ENCODE measurements at regions not wholly inside any gene's neighbourhood (a gene's known extent, or its start where the extent isn't known, plus 50 kb on each side); places are given as distances from the start of the nearest gene placed in this dataset.

DNA sequence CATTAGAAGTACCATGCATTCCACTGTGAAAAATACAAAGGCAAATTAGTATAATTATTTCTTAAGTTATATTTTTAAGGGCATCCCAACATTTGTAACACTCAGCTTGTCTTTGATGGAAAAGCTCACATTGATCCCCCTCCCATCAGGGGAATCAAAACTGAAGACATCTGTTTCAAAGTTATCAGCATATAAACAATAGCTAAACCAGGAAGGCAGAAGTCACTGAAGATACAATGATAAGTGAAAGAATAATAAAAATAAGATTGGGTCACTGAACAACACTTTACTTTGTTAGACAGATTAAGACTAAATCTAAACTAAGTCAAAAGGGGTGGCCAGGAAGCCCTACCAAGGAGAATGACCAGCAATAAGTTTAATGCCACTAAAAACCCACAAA, 801.9 kb upstream of the ACO1 start:
- no peak for TF ChIP-seq ZNF660 (tag by site-specific recombination; IDR thresholded peaks at IDR 0.05)
- no peak for TF ChIP-seq ZNF843 (tag by site-specific recombination; IDR thresholded peaks at IDR 0.05)
- no peak for TF ChIP-seq KLF8 (tag by site-specific recombination; IDR thresholded peaks at IDR 0.05)
- TF ChIP-seq ZNF169 (tag by site-specific recombination; IDR thresholded peaks at IDR 0.05): no peak
- TF ChIP-seq BCL11A (tag by site-specific recombination; IDR thresholded peaks at IDR 0.05; ENCODE audit: low read depth): no peak
- no peak for TF ChIP-seq ZNF623 (tag by site-specific recombination; IDR thresholded peaks at IDR 0.05)
- no peak for TF ChIP-seq REPIN1 (tag by site-specific recombination; IDR thresholded peaks at IDR 0.05; ENCODE audit: low read depth)
- TF ChIP-seq ZNF248 (tag by site-specific recombination; IDR thresholded peaks at IDR 0.05): no peak
- no peak for TF ChIP-seq ZNF10 (tag by site-specific recombination; IDR thresholded peaks at IDR 0.05)
- no peak for TF ChIP-seq ZNF600 (tag by site-specific recombination; IDR thresholded peaks at IDR 0.05)
- TF ChIP-seq, protein P1, sequence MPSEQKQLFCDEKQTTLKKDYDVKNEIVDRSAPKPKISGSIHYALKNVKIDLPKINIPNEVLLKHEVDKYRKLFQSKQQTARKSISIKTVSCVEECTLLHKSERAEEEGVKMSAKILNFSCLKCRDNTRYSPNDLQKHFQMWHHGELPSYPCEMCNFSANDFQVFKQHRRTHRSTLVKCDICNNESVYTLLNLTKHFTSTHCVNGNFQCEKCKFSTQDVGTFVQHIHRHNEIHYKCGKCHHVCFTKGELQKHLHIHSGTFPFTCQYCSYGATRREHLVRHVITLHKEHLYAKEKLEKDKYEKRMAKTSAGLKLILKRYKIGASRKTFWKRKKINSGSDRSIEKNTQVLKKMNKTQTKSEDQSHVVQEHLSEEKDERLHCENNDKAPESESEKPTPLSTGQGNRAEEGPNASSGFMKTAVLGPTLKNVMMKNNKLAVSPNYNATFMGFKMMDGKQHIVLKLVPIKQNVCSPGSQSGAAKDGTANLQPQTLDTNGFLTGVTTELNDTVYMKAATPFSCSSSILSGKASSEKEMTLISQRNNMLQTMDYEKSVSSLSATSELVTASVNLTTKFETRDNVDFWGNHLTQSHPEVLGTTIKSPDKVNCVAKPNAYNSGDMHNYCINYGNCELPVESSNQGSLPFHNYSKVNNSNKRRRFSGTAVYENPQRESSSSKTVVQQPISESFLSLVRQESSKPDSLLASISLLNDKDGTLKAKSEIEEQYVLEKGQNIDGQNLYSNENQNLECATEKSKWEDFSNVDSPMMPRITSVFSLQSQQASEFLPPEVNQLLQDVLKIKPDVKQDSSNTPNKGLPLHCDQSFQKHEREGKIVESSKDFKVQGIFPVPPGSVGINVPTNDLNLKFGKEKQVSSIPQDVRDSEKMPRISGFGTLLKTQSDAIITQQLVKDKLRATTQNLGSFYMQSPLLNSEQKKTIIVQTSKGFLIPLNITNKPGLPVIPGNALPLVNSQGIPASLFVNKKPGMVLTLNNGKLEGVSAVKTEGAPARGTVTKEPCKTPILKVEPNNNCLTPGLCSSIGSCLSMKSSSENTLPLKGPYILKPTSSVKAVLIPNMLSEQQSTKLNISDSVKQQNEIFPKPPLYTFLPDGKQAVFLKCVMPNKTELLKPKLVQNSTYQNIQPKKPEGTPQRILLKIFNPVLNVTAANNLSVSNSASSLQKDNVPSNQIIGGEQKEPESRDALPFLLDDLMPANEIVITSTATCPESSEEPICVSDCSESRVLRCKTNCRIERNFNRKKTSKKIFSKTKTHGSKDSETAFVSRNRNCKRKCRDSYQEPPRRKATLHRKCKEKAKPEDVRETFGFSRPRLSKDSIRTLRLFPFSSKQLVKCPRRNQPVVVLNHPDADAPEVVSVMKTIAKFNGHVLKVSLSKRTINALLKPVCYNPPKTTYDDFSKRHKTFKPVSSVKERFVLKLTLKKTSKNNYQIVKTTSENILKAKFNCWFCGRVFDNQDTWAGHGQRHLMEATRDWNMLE (tag by site-specific recombination; conservative IDR thresholded peaks at IDR 0.05; ENCODE audit: low read depth): no peak
- no peak for TF ChIP-seq WT1 (tag by site-specific recombination; IDR thresholded peaks at IDR 0.05)
- ChIA-PET POLR2A (no interaction called here), CTCF (no interaction called here)
- H3K27ac ChIP-seq (ENCODE audit: extremely low read depth, low read depth, low read length): no peak overlapping the region
- H3K9me3 ChIP-seq (ENCODE audit: control insufficient read depth, insufficient read depth, low read depth, low read length): no peaks in the 10 kb centered on the region
- no peak overlapping the region for H3K4me3 ChIP-seq (ENCODE audit: low read depth, low read length)
- H3K36me3 ChIP-seq (ENCODE audit: control insufficient read depth in 2 of 2, insufficient read depth in 1 of 2, low read length in 2 of 2): no peaks in the 10 kb centered on the region
- H3K4me1 ChIP-seq (ENCODE audit: control insufficient read depth, insufficient read depth, low read length): no peaks in the 10 kb centered on the region

DNA sequence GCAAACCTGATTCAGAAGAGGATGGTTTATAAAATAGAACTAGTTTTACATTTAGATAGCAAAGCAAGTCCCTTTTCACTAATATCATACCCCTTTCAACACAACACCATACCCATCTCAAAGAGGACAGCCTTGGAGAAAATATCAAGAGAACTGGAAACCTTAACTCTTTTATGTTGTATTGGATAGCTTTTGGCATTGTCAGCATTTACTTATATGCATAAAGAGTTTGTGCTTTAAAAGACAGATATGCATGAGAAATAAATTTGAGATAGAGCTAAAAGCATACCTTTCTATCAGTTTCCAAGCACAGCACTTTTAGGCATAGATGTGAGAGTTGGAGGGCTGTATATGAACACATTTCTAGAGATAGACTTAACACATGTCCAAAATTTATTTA, 799.3 kb upstream of the ACO1 start:
- CTCF ChIA-PET: no interaction called here
- Histone ChIP-seq H3K4me3 (ENCODE audit: low read depth, low read length) (no peak overlapping the region), H3K36me3 (ENCODE audit: control insufficient read depth in 2 of 2, insufficient read depth in 1 of 2, low read length in 2 of 2) (no peaks in the 10 kb centered on the region), H3K27ac (ENCODE audit: extremely low read depth, low read depth, low read length) (no peak overlapping the region), H3K9me3 (ENCODE audit: control insufficient read depth, insufficient read depth, low read depth, low read length) (no peaks in the 10 kb centered on the region), H3K4me1 (ENCODE audit: control insufficient read depth, insufficient read depth, low read length) (no peaks in the 10 kb centered on the region)
- POLR2A ChIA-PET: no interaction called here
- TF ChIP-seq ZBTB8A (tag by site-specific recombination; IDR thresholded peaks at IDR 0.05) (no peak), ZNF169 (tag by site-specific recombination; IDR thresholded peaks at IDR 0.05) (no peak), ZBTB48 (tag by site-specific recombination; IDR thresholded peaks at IDR 0.05) (no peak), ZNF544 (tag by site-specific recombination; IDR thresholded peaks at IDR 0.05) (no peak), ZNF223 (tag by site-specific recombination; IDR thresholded peaks at IDR 0.05) (no peak), BCL11A (tag by site-specific recombination; IDR thresholded peaks at IDR 0.05; ENCODE audit: low read depth) (no peak), ZNF501 (tag by site-specific recombination; IDR thresholded peaks at IDR 0.05) (no peak), ZNF777 (tag by site-specific recombination; IDR thresholded peaks at IDR 0.05; ENCODE audit: borderline replicate concordance) (no peak), ZNF394 (tag by site-specific recombination; IDR thresholded peaks at IDR 0.05; ENCODE audit: borderline replicate concordance) (no peak), SCRT2 (tag by site-specific recombination; IDR thresholded peaks at IDR 0.05) (no peak), SALL2 (tag by site-specific recombination; IDR thresholded peaks at IDR 0.05; ENCODE audit: borderline replicate concordance) (no peak), ZNF274 (IDR thresholded peaks at IDR 0.05; ENCODE audit: low read length) (no peak), ZNF274 (tag by site-specific recombination; IDR thresholded peaks at IDR 0.05; ENCODE audit: borderline replicate concordance) (no peak)
- TF ChIP-seq, protein P2, sequence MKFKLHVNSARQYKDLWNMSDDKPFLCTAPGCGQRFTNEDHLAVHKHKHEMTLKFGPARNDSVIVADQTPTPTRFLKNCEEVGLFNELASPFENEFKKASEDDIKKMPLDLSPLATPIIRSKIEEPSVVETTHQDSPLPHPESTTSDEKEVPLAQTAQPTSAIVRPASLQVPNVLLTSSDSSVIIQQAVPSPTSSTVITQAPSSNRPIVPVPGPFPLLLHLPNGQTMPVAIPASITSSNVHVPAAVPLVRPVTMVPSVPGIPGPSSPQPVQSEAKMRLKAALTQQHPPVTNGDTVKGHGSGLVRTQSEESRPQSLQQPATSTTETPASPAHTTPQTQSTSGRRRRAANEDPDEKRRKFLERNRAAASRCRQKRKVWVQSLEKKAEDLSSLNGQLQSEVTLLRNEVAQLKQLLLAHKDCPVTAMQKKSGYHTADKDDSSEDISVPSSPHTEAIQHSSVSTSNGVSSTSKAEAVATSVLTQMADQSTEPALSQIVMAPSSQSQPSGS (tag by site-specific recombination; IDR thresholded peaks at IDR 0.05; ENCODE audit: low read depth): no peak
- TF ChIP-seq, protein P3, sequence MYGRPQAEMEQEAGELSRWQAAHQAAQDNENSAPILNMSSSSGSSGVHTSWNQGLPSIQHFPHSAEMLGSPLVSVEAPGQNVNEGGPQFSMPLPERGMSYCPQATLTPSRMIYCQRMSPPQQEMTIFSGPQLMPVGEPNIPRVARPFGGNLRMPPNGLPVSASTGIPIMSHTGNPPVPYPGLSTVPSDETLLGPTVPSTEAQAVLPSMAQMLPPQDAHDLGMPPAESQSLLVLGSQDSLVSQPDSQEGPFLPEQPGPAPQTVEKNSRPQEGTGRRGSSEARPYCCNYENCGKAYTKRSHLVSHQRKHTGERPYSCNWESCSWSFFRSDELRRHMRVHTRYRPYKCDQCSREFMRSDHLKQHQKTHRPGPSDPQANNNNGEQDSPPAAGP (tag by site-specific recombination; IDR thresholded peaks at IDR 0.05): no peak
- TF ChIP-seq, protein P4, sequence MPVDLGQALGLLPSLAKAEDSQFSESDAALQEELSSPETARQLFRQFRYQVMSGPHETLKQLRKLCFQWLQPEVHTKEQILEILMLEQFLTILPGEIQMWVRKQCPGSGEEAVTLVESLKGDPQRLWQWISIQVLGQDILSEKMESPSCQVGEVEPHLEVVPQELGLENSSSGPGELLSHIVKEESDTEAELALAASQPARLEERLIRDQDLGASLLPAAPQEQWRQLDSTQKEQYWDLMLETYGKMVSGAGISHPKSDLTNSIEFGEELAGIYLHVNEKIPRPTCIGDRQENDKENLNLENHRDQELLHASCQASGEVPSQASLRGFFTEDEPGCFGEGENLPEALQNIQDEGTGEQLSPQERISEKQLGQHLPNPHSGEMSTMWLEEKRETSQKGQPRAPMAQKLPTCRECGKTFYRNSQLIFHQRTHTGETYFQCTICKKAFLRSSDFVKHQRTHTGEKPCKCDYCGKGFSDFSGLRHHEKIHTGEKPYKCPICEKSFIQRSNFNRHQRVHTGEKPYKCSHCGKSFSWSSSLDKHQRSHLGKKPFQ (tag by site-specific recombination; IDR thresholded peaks at IDR 0.05): no peak
- TF ChIP-seq, protein P5, sequence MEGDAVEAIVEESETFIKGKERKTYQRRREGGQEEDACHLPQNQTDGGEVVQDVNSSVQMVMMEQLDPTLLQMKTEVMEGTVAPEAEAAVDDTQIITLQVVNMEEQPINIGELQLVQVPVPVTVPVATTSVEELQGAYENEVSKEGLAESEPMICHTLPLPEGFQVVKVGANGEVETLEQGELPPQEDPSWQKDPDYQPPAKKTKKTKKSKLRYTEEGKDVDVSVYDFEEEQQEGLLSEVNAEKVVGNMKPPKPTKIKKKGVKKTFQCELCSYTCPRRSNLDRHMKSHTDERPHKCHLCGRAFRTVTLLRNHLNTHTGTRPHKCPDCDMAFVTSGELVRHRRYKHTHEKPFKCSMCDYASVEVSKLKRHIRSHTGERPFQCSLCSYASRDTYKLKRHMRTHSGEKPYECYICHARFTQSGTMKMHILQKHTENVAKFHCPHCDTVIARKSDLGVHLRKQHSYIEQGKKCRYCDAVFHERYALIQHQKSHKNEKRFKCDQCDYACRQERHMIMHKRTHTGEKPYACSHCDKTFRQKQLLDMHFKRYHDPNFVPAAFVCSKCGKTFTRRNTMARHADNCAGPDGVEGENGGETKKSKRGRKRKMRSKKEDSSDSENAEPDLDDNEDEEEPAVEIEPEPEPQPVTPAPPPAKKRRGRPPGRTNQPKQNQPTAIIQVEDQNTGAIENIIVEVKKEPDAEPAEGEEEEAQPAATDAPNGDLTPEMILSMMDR (tag by site-specific recombination; IDR thresholded peaks at IDR 0.05): no peak

Measured in HEK293 (cell line).